HG03196 (cell line): ENCODE measurements at regions not wholly inside any gene's neighbourhood (a gene's known extent, or its start where the extent isn't known, plus 50 kb on each side); places are given as distances from the start of the nearest gene placed in this dataset.

Source experiments
- ATAC-seq: cut with Tn5 transposase; IDR thresholded peaks from one replicate; pipeline ENCODE4 v1.9.1; 2021; ENCODE audit not compliant: unreplicated experiment

DNA sequence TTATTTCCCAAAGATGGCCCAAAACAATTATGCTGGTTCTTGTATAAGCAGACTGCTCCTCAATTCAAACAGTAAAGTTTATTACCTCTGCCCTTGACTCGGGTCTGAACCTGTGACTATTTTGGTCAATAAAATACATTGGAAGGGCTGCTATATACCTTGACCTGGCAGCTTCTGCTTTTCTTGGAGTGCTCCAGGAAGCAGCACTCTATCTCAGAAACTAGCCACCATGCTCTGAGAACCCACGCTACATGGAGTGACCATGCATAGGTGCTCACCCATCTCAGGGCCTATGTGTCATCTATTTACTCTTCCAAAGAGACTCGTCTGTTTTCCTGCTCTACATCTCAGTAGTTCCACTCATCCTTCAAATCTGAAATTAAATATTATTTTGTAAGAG lies 299.9 kb downstream of the AHR start:
- ATAC-seq: no peak

DNA sequence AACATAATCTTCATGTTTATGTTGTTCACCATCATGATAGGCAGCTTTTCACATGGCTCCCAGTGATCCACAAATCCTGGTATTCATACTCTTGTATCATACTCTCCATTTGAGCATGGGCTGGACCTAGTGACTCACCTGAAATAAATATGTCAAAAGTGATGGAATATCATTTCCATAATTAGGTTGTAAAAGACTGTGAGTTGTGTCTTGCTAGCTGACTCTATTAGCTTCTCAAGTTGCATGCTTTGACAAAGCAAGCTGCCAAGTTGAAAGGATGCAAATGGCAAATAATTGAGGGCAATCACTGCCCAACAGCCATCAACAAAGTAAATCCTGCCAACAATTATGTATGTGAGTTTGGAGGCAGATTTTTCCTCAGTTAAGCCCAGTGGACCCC lies 300.4 kb downstream of the AHR start:
- no peak for ATAC-seq

DNA sequence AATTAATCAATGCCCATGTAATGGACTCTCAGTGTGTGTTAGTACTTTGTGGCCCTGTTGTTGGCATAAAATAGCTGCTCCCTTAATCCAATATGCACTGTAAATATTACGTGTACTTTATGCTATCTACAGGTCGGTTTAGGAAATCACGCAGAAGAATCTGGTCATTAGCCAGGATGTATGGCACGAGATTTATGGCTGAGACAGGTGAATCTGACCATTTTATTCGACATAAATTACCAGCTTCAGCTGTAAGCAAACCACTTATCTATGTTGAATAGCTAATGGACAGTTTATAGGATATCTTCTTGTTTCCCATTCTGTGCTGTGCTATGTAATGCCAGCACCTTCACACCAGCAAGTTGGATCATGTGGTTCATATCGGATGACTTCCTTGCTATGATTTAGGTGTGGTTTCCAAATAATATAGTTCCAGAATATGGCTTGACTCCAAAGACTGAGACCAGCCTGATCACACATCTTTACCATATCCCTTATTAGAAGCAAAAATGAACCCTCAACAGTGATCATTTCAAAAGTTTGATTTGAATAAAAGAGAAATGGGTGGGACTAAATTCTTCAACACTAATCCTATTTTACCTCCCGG lies 301.4 kb downstream of the AHR start:
- ATAC-seq: no peak

GRCh38 chr7:17600340-17600752 lies 301.9 kb downstream of the AHR start:
- ATAC-seq: no peak

- no peak for ATAC-seq
Measured at GRCh38 chr7:17601921-17602320, 303.5 kb downstream of the AHR start.

DNA sequence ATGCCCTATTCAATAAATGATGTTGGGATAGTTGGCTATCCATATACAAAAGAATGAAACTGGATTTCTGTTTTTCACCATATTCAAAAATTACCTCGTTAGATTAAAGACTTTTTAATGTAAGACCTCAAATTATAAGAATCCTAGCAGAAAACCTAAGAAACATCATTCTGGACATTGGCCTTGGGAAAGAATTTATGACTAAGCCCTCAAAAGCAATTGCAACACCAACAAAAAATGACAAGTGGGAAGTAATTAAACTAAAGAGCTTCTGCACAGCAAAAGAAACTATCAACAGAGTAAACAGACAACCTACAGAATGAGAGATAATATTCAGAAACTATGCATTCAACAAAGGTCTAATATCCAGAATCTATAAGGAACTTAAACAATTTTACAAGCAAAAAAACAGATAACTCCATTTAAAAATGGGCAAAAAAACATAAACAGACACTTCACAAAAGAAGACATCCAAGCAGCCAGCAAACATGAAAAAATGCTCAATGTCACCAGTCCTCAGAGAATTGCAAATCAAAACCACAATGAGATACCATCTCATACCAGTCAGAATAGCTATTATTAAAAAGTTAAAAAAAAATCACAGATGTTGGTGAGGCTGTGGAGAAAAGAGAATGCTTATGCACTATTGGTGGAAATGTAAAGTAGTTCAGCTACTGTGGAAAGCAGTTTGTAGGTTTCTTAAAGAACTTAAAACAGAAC lies 309.8 kb downstream of the AHR start:
- ATAC-seq: no peak

DNA sequence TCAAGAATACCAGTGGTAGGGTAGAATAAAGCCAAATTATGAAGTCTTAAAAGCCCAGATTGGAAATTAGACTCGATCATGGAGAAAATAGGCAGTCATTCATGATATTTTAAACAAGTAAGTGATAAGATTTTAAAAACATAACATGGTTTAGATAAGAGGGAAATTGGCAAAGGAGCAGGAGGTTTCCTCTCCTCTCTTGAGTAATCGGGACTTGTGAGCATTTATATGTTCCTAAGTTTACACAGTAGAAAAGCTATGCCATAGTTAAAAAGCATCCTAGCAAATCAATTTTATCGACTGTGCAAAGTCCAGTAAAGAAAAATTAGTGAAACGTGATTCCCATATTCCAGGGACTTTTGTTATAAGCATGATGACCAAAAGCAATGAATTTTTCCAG lies 313.2 kb downstream of the AHR start:
- no peak for ATAC-seq

DNA sequence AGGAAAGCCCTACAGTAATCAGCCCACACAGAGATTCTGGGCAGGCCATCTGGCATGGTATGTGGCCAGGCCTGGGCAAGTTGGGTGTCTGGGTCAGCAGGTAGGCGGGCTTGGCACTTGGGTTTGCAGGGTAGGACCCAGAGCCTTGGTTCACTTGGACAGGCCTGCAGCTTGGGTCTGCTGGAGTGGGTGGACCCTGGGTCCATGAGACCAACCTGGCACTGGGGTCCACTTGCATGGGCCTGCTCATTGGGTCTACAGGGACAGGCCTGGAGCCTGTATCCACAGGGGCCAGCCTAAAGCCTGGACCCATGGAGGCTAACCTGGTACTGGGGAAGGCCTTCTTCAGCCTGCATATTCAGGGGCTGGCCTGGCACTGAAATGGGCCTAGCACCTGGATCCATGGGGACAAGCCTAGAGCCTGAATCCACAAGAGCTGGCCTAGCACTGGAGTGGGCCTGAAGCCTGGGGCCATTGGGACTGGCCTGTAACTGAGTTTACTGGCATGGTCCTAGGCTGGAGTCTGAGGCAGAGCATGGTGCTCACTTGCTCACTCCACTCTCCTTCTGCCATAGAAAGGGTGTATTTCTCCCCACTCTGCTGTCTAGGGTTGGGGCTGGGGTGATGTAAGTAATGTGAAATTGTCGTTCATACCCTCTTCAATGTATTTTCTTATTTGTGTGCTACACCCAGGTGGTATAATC lies 315.0 kb downstream of the AHR start:
- ATAC-seq: no peak

GRCh38 chr7:17617380-17617779 lies 318.9 kb downstream of the AHR start:
- ATAC-seq: no peak

DNA sequence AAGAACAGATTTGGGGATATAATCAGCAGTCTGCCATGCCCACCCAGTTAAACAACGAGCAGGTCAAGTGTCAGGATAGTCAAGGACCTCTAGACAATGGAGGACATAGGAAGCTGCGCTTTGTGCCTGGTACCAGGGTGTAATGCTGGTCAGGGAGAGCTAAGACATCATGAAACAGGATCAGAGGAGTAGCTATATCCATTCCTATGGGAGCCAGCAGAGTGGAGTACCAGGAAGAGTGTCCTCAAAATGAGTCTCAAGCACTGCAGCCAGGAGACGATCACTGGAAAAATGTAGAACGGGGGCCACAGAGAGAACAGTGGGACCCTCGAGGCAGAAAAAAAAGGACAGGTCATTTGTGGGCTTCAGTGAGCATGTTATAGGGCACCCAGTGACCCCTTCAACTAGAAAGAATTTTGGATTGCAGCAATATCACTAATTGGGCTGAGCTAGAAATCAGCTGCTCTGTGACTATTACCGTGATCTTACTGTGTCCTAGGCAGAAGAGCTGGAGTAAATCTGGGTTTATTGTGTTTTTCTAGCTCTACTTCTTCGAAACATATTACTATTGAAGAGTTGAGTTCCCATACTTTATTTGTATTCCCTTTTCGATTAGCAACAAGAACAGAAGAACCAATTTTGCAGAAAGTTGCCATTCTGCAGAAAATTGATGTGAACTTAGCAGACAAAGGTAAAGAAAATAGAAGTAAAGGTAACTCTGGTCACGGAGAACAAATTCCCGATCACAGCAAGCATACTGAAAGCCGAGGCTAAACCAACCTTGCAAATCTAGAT lies 319.6 kb downstream of the AHR start:
- no peak for ATAC-seq

DNA sequence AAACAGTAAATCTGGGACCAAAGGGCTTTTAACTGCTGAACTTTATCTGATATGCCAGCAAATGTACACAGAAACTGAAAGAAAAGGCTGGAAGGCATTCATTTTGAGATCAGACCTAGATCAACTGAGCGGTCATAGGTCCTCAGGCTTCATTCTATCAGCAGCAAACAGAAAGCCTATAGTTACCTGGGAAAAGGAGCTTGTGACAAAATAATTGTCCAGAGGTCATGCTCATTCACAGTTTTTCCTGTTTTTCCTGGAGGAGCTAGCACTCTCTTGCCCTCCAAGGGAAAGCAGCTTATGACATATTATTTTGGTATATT lies 320.2 kb downstream of the AHR start:
- no peak for ATAC-seq

DNA sequence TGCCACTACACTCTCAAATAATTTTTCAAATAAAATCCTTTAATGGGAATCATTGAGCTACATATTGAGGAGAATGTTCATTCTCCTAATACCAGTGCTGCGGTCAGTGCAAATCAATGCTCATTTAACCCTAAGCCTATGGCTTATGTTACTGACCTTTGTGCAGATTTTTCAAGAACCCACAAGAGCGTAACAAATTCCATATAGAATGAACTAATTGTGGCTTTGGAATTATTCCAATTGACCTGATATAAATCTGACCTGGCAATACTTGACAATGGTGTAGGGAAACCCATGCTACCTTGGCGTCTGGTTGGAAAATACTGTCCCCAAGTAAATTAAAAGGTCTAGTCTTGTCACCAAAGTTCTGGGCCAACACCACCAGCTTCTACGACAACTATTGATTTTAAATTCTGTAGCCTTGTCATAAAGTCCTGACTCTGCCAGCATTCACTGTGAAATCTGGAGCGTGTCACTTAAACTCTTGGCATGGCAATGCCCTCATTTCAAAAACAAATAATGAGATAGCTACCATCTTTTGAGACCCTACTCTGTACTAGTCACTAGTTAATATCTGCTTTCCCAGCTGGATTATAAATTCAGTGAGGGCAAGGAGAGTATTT lies 320.9 kb downstream of the AHR start:
- ATAC-seq: no peak

DNA sequence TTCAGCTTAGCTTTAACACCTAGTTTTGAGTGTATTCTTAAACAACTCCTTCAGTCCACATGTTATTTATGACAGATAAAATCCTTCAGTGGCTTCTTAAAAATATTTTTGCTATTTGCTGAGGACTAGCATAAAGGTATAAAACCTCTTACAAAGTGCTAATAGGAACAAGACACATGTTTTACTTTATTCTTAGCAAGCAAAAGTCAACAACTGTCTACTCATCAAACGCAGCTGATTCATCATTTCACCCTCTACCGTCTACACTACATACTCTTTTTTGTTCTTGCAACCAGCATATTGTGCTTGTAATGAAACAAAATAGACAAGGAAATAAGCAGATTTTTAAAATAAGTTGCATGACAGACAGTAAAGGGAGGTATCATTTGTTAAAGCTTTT lies 319.7 kb downstream of the SNX13 start:
- no peak for ATAC-seq

DNA sequence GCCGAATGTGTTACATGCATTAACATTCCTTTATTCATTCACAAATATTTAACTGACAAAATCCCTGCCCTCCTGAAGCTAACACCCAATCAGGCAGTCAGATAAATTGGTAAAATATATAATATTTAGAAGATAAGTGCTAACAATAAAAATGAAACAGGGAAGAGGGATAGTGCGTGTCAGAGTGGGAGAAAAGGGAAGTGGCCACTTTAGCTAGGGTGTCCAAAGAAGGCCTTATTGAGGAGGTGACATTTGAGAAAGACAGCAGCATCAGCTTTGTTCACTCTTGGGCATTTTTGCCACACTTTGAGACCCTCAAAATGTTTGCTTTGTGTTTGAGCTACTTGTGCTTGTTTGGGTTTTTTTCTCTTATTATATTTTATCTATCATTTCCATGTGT lies 317.8 kb downstream of the SNX13 start:
- no peak for ATAC-seq

GRCh38 chr7:17623546-17624185 lies 316.6 kb downstream of the SNX13 start:
- ATAC-seq: no peak

- ATAC-seq: no peak
Measured at GRCh38 chr7:17624379-17624778, 315.9 kb downstream of the SNX13 start.

DNA sequence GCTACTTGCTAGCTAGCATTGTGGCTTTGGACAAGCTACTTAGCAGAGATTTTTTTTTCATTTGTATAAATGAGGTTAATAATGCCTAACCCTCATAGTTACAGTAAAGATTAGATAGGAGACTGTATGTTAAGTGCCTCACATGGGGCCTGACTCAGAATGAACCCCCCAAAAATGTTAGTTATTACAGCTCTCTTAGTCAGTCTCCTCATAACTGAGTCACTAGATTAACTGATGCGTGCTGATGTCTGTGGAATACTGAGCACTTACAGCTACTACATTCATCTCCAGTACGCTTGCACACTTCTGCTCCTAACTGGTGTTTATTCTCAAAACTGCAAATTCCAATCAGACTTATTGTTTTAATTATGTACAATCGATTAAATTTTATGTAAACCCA lies 315.3 kb downstream of the SNX13 start:
- ATAC-seq: no peak

- no peak for ATAC-seq
Measured at GRCh38 chr7:17626235-17626634, 314.1 kb downstream of the SNX13 start.

GRCh38 chr7:17631061-17631460 lies 309.2 kb downstream of the SNX13 start:
- ATAC-seq: no peak

GRCh38 chr7:17632384-17632783 lies 307.9 kb downstream of the SNX13 start:
- ATAC-seq: no peak

DNA sequence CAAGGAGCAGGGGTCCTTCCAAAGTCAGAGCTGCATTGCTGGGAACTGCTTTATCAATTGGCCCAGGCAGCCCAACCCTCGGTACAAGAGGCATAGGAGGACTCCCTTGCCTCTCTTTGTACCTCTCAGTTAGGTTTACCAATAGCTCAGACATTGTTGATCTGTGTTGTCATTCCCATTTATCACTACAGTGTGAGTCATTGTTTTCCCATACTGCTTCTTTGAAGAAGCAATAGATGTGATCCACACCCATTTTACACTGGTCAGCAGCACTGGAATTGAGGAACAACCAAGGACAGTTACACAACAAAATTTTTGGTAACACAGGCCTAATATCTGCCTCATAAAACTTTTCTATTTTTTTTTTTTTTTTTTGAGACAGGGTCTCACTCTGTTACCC lies 307.2 kb downstream of the SNX13 start:
- ATAC-seq: no peak
